HG02981 (cell line): ENCODE measurements at regions not wholly inside any gene's neighbourhood (a gene's known extent, or its start where the extent isn't known, plus 50 kb on each side); places are given as distances from the start of the nearest gene placed in this dataset.

Experiments
- ATAC-seq: cut with Tn5 transposase; IDR thresholded peaks from one replicate; pipeline ENCODE4 v1.9.1; 2021; ENCODE audit warnings: mild to moderate bottlenecking, moderate library complexity; ENCODE audit not compliant: unreplicated experiment

- no peak for ATAC-seq
These were observed 338.7 kb downstream of the CDH2 start for GRCh38 chr18:27838225-27838624.

GRCh38 chr18:27826101-27826500 lies 350.8 kb downstream of the CDH2 start:
- no peak for ATAC-seq

GRCh38 chr18:27825689-27826088 lies 351.2 kb downstream of the CDH2 start:
- ATAC-seq = no peak

GRCh38 chr18:27824841-27825681 lies 351.9 kb downstream of the CDH2 start:
- no peak for ATAC-seq

- ATAC-seq = no peak
These were observed 352.7 kb downstream of the CDH2 start for GRCh38 chr18:27824275-27824674.

- no peak for ATAC-seq
These were observed 353.9 kb downstream of the CDH2 start for GRCh38 chr18:27823053-27823452.

GRCh38 chr18:27808683-27809082 lies 368.2 kb downstream of the CDH2 start:
- ATAC-seq = no peak

GRCh38 chr18:27803957-27804356 lies 373.0 kb downstream of the CDH2 start:
- no peak for ATAC-seq

GRCh38 chr18:27797484-27797883 lies 379.4 kb downstream of the CDH2 start:
- ATAC-seq = no peak

- ATAC-seq = no peak
These were observed 382.6 kb downstream of the CDH2 start for GRCh38 chr18:27794181-27794926.

- ATAC-seq = no peak
These were observed 383.7 kb downstream of the CDH2 start for GRCh38 chr18:27793013-27793785.

GRCh38 chr18:27789406-27789805 lies 387.5 kb downstream of the CDH2 start:
- no peak for ATAC-seq

- no peak for ATAC-seq
These were observed 389.4 kb downstream of the CDH2 start for GRCh38 chr18:27787547-27787946.

- no peak for ATAC-seq
These were observed 391.0 kb downstream of the CDH2 start for GRCh38 chr18:27785815-27786471.

GRCh38 chr18:27780061-27780745 lies 396.7 kb downstream of the CDH2 start:
- no peak for ATAC-seq

GRCh38 chr18:27778925-27779324 lies 398.0 kb downstream of the CDH2 start:
- no peak for ATAC-seq

- ATAC-seq = no peak
These were observed 398.5 kb downstream of the CDH2 start for GRCh38 chr18:27778441-27778840.

- ATAC-seq = no peak
These were observed 404.8 kb downstream of the CDH2 start for GRCh38 chr18:27772081-27772480.

GRCh38 chr18:27771571-27771970 lies 405.4 kb downstream of the CDH2 start:
- no peak for ATAC-seq

GRCh38 chr18:27769152-27769551 lies 407.8 kb downstream of the CDH2 start:
- no peak for ATAC-seq
